Left lung (tissue), 4 donors: ENCODE measurements at regions not wholly inside any gene's neighbourhood (a gene's known extent, or its start where the extent isn't known, plus 50 kb on each side); places are given as distances from the start of the nearest gene placed in this dataset.
A peak's percentile ranks its signal among the peaks of the same experiment; 100 is the strongest.

ENCODE experiments used
- ATAC-seq: fragments of 200-7000 bp; cut with Tn5 transposase; one replicate; pipeline ENCODE4 v1.9.1; 2020; ENCODE audit warnings: moderate library complexity
- DNase-seq, 4 donors: peaks; one replicate each; pipeline ENCODE4 v3.0.0-alpha.2; 2013 to 2020
- H3K27ac ChIP-seq, 2 donors: fragments of 200-600 bp; sonication (generic) in 1 of 2; one replicate each; pipeline versions ENCODE4 v1.5.0 to v1.8.0; 2020 to 2021
- H3K27me3 ChIP-seq, 2 donors: fragments of 200-600 bp; sonication (generic) in 1 of 2; one replicate each; pipeline versions ENCODE4 v1.5.0 to v1.8.0; 2020 to 2021
- H3K36me3 ChIP-seq, 2 donors: fragments of 200-600 bp; sonication (generic) in 1 of 2; one replicate each; pipeline versions ENCODE4 v1.5.0 to v1.8.0; 2020 to 2021
- H3K4me1 ChIP-seq, 2 donors: fragments of 200-600 bp; one replicate each; pipeline ENCODE4 v1.8.0; 2021
- H3K4me3 ChIP-seq, 2 donors: fragments of 200-600 bp; sonication (generic) in 1 of 2; one replicate each; pipeline versions ENCODE4 v1.5.0 to v1.8.0; 2020 to 2021; ENCODE audit warnings: mild to moderate bottlenecking in 1 of 2
- H3K9me3 ChIP-seq, 2 donors: fragments of 200-600 bp; sonication (generic) in 1 of 2; one replicate each; pipeline versions ENCODE4 v1.5.0 to v1.8.0; 2020 to 2021
- intact Hi-C, 2 donors: fragments of 100-400 bp; cut with DNase I; formaldehyde crosslinking; loops; one replicate each; pipeline versions ENCODE4 v1.11.2 to v1.14.2; 2022
- TF ChIP-seq, protein P1 (sequence below), 2 donors: fragments of 200-600 bp; sonication (generic) in 1 of 2; IDR thresholded peaks; one replicate each; pipeline versions ENCODE4 v1.5.0 to v1.8.0; 2021; ENCODE audit warnings: antibody characterized with exemption in 2 of 2
- donor health status: DM: no; HTN: yes; CAD: no.
- donor health status: DM: no; HTN: no; CAD: no.

DNA sequence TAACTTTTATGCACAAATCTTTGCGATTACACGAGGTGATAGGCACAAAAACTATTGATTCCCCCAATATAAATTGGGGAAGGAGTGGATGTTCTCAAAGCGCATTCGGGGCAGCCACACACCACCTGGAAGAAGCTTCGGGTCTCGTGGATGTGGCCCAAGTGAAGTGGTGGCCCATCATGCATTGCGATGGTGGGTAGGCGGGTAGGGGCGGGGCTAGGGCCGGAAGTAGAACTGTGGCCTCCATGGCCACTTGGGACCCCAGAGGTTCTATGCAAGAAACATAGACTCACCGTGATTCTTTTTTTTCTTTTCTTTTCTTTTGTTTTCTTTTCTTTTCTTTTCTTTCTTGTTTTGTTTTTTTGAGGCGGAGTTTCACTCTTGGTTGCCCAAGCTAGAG lies 86.4 kb upstream of the SLC44A1 start:
- no peak overlapping the region for H3K4me3 ChIP-seq
- TF ChIP-seq, protein P1, sequence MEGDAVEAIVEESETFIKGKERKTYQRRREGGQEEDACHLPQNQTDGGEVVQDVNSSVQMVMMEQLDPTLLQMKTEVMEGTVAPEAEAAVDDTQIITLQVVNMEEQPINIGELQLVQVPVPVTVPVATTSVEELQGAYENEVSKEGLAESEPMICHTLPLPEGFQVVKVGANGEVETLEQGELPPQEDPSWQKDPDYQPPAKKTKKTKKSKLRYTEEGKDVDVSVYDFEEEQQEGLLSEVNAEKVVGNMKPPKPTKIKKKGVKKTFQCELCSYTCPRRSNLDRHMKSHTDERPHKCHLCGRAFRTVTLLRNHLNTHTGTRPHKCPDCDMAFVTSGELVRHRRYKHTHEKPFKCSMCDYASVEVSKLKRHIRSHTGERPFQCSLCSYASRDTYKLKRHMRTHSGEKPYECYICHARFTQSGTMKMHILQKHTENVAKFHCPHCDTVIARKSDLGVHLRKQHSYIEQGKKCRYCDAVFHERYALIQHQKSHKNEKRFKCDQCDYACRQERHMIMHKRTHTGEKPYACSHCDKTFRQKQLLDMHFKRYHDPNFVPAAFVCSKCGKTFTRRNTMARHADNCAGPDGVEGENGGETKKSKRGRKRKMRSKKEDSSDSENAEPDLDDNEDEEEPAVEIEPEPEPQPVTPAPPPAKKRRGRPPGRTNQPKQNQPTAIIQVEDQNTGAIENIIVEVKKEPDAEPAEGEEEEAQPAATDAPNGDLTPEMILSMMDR (IDR thresholded peaks at IDR 0.05), result no peak
- DNase-seq, result no peak
- H3K27ac ChIP-seq, result no peak overlapping the region
- H3K36me3 ChIP-seq, result no peaks in the 10 kb centered on the region
- no peaks in the 10 kb centered on the region for H3K27me3 ChIP-seq
- H3K9me3 ChIP-seq, result no peaks in the 10 kb centered on the region
- peaks cover 0 to 28% of the 10 kb centered on the region in 2 donors for H3K4me1 ChIP-seq
- ATAC-seq, result no peak
- intact Hi-C loops, result loop anchor here in 1 of 2 donors (5.0 kb wide), 1 partner anchor 296 kb away; no protein-coding TSS in a partner anchor

DNA sequence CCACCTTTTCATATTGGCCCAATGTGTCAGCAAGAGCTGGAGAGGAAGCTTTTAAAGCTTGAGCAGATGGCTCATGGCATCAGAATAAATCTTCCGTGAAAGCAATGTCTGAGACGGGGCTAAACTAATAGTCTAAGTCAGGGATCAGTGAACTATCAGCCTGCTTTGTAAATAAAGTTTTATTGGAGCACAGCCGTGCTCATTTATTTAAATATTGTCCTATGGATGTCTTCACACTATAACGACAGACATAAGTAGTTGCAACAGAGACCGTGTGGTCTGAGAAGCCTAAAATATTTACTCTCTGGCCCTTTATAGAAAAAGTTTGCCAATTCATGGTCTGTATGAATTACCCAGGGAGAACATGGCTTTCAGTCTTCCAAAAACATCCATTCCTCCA lies 85.6 kb upstream of the SLC44A1 start:
- ATAC-seq (no peak), DNase-seq (no peak)
- H3K27ac ChIP-seq, result no peak overlapping the region
- no peaks in the 10 kb centered on the region for H3K9me3 ChIP-seq
- TF ChIP-seq, protein P1 (IDR thresholded peaks at IDR 0.05), result no peak
- H3K36me3 ChIP-seq, result no peaks in the 10 kb centered on the region
- H3K4me1 ChIP-seq, result peaks cover 0 to 28% of the 10 kb centered on the region in 2 donors
- intact Hi-C loops, result loop anchor here in 1 of 2 donors (5.0 kb wide), 1 partner anchor 297 kb away; no protein-coding TSS in a partner anchor
- H3K27me3 ChIP-seq, result no peaks in the 10 kb centered on the region
- no peak overlapping the region for H3K4me3 ChIP-seq

DNA sequence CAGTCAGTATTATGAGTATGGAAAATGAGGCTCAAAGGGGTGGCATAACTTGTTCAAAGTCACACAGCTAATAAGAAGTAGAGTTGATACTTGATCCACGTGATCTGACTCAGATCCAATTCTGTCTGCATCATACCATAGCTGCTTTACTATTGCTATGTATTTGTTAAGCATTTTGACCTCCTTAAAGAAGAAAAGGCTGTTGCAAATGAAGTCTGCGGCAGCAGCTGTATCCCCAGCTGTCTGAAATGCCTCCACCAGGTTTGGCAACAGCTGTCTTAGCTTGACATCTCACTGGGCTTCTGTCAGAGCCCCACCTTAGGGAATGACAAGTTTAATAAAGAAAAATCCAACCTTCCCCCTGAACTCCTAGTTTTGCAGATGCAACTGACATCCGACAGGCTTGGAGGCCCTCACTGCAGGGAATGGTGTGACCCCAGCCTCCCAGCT lies 75.6 kb upstream of the SLC44A1 start:
- DNase-seq, result peak in 2 of 4 donors; percentile 86 to 94
- Histone ChIP-seq H3K36me3 (no peaks in the 10 kb centered on the region), H3K9me3 (peaks cover 0 to 5% of the 10 kb centered on the region in 2 donors), H3K27me3 (no peaks in the 10 kb centered on the region), H3K4me1 (no peaks in the 10 kb centered on the region), H3K27ac (no peak overlapping the region), H3K4me3 (no peak overlapping the region)
- TF ChIP-seq, protein P1 (IDR thresholded peaks at IDR 0.05), result no peak
- intact Hi-C loops, result loop anchor here in 1 of 2 donors (10.0 kb wide), 1 partner anchor 246 kb away; no protein-coding TSS in a partner anchor
- peak; percentile 21 for ATAC-seq

DNA sequence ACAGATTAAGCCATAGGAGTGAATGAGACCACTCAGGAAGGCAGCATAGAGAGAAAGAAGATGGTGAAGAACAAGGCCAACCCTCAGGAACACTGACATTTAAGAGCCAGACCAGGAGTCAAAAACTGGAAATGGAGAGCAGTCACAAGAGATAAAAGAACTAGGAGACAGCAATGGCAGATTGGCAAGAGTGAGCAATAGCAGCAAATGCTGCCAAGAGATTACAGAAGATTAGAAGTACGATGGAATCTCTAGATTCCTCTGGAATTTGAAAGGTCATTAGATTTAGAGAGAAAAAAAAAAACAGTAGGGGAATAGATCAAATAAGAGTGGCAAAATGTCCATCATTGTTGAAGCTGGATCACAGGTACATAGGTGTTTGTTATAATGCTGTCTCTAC lies 73.4 kb upstream of the SLC44A1 start:
- intact Hi-C loops, result no loop called here
- DNase-seq, result no peak

DNA sequence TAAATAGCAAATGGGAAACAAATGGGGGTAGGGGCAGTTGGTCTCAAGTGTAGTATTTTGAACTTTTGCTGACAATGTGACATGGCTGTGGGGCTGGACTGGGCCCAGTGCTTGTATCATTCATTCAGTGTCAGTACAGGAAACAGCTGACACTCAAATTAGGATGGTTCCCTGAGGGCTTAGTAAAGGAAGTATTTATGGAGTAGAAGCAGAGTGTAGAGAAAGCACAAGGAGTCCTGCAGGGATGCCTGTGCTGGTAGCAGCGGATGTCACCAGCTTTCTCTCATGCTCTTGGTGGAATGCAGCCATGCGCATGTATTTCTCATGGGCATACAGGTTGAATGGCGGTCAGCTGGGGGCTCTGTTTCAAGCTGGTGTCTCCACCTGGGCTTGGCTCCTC lies 72.9 kb upstream of the SLC44A1 start:
- no peaks in the 10 kb centered on the region for H3K27me3 ChIP-seq
- H3K36me3 ChIP-seq, result no peaks in the 10 kb centered on the region
- no peaks in the 10 kb centered on the region for H3K4me1 ChIP-seq
- H3K27ac ChIP-seq, result no peak overlapping the region
- TF ChIP-seq, protein P1 (IDR thresholded peaks at IDR 0.05), result no peak
- ATAC-seq (no peak), DNase-seq (no peak)
- H3K4me3 ChIP-seq, result no peak overlapping the region
- intact Hi-C loops, result no loop called here
- H3K9me3 ChIP-seq, result peaks cover 0 to 5% of the 10 kb centered on the region in 2 donors

More for the DNA sequence above, 73.4 kb upstream of the SLC44A1 start:
- Histone ChIP-seq H3K4me1 (no peaks in the 10 kb centered on the region), H3K9me3 (peaks cover 0 to 5% of the 10 kb centered on the region in 2 donors), H3K4me3 (no peak overlapping the region), H3K27ac (no peak overlapping the region), H3K27me3 (no peaks in the 10 kb centered on the region), H3K36me3 (no peaks in the 10 kb centered on the region)
- TF ChIP-seq, protein P1 (IDR thresholded peaks at IDR 0.05), result no peak
- no peak for ATAC-seq
